Muscle of back (tissue), 3 donors: ENCODE measurements at regions not wholly inside any gene's neighbourhood (a gene's known extent, or its start where the extent isn't known, plus 50 kb on each side); places are given as distances from the start of the nearest gene placed in this dataset.

Experiments used
- DNase-seq, 3 donors: peaks; one replicate each; pipeline versions ENCODE4 v3.0.0 to v3.0.0-alpha.2; 2013

DNA sequence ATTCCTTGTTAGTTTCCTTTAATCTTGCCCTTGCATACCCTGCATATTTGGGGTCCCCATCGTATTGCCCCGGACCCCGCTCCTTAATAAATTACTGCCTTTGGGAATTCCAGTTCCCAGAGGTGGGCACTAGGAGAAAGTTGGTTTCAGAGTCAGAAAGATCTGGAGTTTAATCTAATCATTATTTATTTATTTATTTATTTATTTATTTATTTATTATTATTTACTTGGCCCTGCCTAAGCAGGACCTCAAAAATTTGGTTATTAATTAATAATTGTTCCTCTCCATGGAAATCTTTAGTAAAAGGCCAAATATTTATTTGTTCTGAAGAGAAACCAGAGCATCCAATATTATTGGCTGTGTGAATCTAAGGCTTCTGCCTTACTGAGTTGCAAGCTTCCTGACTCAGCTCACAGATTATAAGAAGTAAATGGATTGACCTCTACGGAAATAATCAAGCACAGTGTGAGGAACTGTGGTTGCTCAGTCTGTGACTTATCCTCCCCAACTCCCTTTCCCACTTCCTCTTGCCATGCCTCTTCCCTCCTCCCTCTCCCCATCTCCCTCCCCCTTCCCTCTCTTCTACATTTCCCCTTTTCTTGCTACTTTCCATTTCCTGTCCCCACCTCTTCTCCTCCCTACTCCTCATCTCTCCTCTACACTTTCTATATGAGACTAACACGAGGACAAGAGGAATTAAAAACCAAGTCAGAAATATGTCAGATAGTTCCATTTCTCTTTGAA, 61.5 kb upstream of the AP1S2 start:
- no peak for DNase-seq

DNA sequence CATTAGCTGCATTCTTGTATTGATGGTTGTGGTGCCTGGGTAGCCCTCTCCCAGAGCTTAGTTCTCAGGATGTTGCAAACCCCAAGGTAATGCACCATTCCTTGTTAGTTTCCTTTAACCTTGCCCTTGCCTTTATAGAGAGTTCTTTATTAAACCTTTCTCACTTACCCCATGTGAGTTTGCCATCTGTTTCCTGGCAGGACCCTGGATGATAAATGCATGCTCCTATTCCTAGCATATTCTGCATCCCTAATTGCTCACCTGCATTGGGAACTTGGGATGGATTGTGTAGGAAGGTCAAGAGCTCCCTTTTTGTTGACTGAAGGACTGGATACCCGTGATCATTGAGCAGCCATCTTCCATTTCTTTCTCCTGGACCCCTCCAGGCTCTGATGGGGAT, 59.9 kb upstream of the AP1S2 start:
- DNase-seq, result no peak

DNA sequence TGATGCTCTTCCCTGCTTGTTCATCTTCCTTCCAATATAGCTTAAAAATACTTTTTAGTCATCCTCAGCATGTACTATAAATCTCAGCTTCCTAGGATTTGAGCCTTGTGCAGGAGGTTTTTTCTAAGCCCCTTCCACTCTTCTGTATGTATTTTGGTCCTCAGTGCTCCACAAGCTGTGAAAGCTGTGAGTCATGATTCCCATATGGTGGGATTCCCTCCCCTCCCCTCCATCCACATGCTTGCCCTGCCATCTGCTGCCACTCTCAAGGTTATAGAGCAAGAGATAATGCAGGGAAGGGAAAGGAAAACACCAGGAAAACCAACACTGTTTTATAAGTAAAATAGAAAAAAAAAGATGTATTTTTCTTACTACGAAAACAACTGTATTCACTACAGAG, 58.5 kb upstream of the AP1S2 start:
- DNase-seq, result no peak

DNA sequence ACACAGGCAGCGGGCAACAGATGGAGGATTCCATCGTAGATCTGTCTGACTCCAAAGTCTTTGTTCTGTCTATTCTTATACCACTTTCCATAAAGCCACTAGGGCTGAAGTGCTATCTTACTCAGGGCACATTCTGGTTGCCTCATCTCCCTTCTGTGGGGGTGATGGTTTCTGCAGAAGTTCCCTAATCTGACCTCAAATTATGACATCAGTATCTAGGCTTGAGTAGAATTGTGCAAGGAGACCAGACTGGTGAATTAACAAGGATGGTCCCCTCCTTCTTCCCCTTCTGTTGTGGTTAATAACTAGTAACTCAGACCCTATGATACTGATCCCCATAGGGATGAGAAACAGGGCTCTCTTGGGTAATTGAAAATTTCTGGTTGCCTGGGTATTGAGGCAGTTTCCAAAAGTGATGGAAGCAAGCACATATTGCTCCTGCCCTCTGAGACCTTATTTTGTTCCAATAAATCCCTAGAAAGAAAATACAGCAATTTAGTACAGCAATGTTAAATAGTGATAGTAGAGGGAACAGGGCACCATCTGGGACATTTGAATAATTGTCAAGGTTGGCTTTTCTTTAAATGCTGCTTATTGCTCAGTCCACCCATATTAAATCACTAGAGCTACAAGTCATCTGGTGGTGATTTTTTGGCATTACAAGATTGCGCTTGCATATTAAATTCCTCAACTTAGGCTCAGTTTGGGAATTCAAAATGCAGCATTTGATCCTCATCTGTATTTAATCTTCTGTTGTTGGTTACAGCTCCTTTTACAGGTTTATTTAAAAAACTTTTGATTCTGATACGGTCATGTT, 57.3 kb upstream of the AP1S2 start:
- no peak for DNase-seq

DNA sequence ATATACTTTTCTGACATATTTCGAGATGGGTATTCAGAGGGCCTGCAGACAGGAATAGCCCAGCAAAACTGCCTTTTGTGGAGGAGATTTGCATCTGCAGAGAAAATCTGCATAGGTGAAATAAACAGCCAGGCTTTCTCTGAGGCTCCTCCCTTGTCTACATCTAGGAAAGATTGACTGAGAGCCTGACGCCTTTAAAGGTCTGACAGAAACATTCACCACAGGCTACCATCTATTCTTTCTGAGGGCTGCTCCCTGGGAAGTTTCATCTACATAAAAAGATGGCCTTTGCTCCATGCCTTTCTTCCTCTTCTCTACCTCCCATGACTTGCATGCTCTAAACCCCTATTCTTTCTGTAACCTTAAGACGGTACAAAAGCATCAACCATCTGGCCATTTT, 55.0 kb upstream of the AP1S2 start:
- no peak for DNase-seq

DNA sequence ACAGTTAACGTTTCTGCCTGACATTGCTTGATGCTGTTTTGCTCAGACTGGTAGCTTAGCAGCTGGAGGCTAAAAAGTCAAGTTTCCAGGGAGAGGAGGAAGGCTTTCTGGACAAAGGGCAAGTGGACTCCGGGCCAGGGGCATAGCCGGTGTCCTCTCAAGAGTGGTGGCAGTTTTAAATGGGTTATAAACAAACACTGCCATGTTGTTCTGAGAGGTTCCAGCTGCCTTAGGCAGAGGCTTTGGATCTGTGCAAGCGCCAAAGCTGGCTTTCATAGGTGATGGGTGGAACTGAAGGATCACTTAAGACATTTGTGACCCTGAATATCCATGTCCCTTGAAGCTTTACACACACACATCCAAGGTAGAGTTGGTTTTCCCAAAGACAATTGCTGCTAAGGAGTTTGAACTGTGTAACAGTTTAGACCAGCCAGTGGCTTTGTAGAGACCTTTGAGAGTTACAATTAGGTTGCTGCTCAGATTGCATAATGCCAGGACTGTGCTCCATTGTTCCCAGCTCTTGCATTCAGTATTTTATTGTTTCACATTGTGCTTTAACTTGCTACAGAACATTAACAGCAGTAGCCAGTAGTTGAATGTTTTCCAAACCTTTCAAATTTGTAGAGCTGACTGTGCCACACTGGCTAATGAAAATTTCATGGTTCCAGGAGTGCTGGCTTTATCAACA, 54.1 kb upstream of the AP1S2 start:
- DNase-seq, result no peak

DNA sequence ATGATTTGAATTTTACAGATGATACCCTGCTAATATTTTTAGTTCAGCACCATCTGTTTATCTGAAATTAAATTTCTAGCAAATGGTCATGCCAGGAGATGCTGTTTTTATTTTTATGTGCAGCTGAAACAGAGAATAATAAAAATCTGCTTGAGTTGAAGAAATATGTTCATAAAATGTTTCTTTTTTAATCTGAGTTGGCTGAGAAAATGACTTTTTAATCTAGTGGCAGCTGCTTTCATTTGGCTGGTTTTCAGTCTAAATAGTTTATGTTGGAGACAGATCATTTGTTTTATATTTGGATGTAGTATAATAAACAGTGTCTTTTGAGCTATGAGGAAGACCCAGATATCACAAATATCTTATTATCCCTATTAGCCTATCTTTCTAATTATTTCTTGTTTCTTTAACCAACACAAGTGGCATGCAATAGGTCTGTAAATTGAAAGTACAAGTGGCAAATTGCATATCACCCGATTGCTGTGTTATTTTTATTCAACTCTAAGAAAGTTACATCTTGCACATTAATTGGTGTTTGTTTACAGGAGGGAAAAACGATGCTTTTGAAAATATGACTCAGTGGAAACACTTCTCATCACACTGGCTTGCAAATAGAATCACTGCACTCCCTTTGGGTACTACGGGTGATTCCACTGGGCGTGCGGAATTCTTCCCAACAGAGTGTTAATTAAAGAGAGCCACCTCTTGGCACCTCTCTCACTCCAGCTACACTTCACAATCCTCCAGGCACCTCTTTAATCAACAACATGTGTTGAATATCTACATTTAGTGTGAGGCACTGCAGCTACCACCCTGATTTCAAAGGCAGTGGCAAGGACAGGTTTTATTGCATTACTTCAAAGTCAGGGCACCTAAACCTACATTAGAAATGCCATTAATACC, 51.7 kb upstream of the AP1S2 start:
- DNase-seq, result no peak
